HCT116 (cell line): ENCODE measurements at regions not wholly inside any gene's neighbourhood (a gene's known extent, or its start where the extent isn't known, plus 50 kb on each side); places are given as distances from the start of the nearest gene placed in this dataset.
"Not testable (repeated sequence)": the region's sequence is repeated elsewhere in the genome, so short reads cannot be mapped to it uniquely, and the experiment has no call there.

Experiments used
- ATAC-seq: fragments of 200-7000 bp; cut with Tn5 transposase; 2 replicates; pipeline ENCODE4 v1.9.1; 2020; ENCODE audit warnings: mild to moderate bottlenecking, moderate library complexity
- BruUV-seq: library from RNA; stranded (reverse); fragments of 400-500 nt; replicated peaks from 2 replicates; lab custom pipeline; 2021; lab: Mats Ljungman, UMichigan
- CTCF ChIA-PET: fragments of 300-600 bp; sonication (Branson Sonifier 250); formaldehyde crosslinking; loops from one replicate; lab custom pipeline; 2021; ENCODE audit warnings: antibody characterized with exemption; lab: Charles Lee
- POLR2A ChIA-PET: fragments of 300-600, 350-600 bp; sonication (Branson Sonifier 250); formaldehyde crosslinking; loops from one replicate; lab custom pipeline; 2021; ENCODE audit warnings: antibody characterized with exemption; lab: Charles Lee
- RAD21 ChIA-PET, 2 experiments: fragments of 300-600 bp; sonication (Branson Sonifier 250); formaldehyde crosslinking; loops; one replicate each; lab custom pipeline; 2023; ENCODE audit warnings: low total read pairs in 2 of 2; ENCODE audit not compliant: uncharacterized antibody in 2 of 2, unreplicated experiment in 2 of 2, low non-redundant PET in 1 of 2; lab: Charles Lee
- DNase-seq: peaks from one replicate; pipeline ENCODE4 v3.0.0-alpha.2; 2010; ENCODE audit warnings: low read depth, low spot score
- H2AFZ ChIP-seq: fragments of 200-600 bp; shearing (Covaris generic), sonication (generic); 2 replicates; pipeline ENCODE4 v1.6.1; 2017; ENCODE audit warnings: low read depth, mixed run types, mixed read lengths, antibody characterized with exemption, low read length; ENCODE audit not compliant: poor library complexity, severe bottlenecking
- H3K27ac ChIP-seq: 2 replicates; pipeline ENCODE4 v1.5.1; 2012; ENCODE audit warnings: low read depth, low read length
- H3K27me3 ChIP-seq: fragments of 200-600 bp; sonication (generic); 2 replicates; pipeline ENCODE4 v1.6.1; 2016; ENCODE audit warnings: mixed run types, low read length, mixed read lengths; ENCODE audit not compliant: insufficient read depth
- H3K36me3 ChIP-seq, 2 experiments: fragments of 200-500 bp in 1 of 2; fragments of 200-600 bp in 1 of 2; sonication (Bioruptor generic) in 1 of 2; sonication (generic) in 1 of 2; 2 replicates each; pipeline versions ENCODE4 v1.5.1 to v1.6.1; 2014 to 2016; ENCODE audit warnings: low read length in 2 of 2, inconsistent platforms in 1 of 2, mixed read lengths in 1 of 2, mixed run types in 1 of 2; ENCODE audit not compliant: insufficient read depth in 2 of 2, control insufficient read depth in 1 of 2
- H3K4me1 ChIP-seq, 2 experiments: fragments of 200-600 bp in 1 of 2; sonication (generic) in 1 of 2; 2 replicates each; pipeline versions ENCODE4 v1.5.1 to v1.6.1; 2012 to 2017; ENCODE audit warnings: low read length in 2 of 2, inconsistent platforms in 1 of 2, mild to moderate bottlenecking in 1 of 2, mixed read lengths in 1 of 2, mixed run types in 1 of 2, moderate library complexity in 1 of 2; ENCODE audit not compliant: insufficient read depth in 2 of 2, control insufficient read depth in 1 of 2
- H3K4me2 ChIP-seq: fragments of 200-600 bp; sonication (generic); 2 replicates; pipeline ENCODE4 v1.6.1; 2017; ENCODE audit warnings: mixed run types, low read length, mixed read lengths
- H3K4me3 ChIP-seq, 2 experiments: fragments of 200-600 bp in 1 of 2; sonication (generic) in 1 of 2; replicated peaks in 1 of 2; 2 replicates each; pipeline ENCODE4 v1.5.1; 2011 to 2016; ENCODE audit warnings: low read length in 2 of 2, control low read depth in 1 of 2, low read depth in 1 of 2, mild to moderate bottlenecking in 1 of 2, mixed read lengths in 1 of 2, mixed run types in 1 of 2
- H3K79me2 ChIP-seq: fragments of 200-600 bp; sonication (generic); 2 replicates; pipeline ENCODE4 v1.6.1; 2017; ENCODE audit warnings: mild to moderate bottlenecking, mixed run types, low read length, moderate library complexity, mixed read lengths; ENCODE audit not compliant: insufficient read depth
- H3K9ac ChIP-seq: fragments of 200-600 bp; sonication (generic); 2 replicates; pipeline ENCODE4 v1.6.1; 2016; ENCODE audit warnings: low read length, mixed read lengths
- H3K9me2 ChIP-seq: fragments of 200-600 bp; sonication (generic), shearing (Covaris generic); 2 replicates; pipeline ENCODE4 v1.6.1; 2017; ENCODE audit warnings: mixed run types, mild to moderate bottlenecking, moderate library complexity; ENCODE audit not compliant: insufficient read depth
- H3K9me3 ChIP-seq, 2 experiments: fragments of 200-500 bp in 1 of 2; fragments of 200-600 bp in 1 of 2; sonication (Bioruptor generic) in 1 of 2; sonication (generic) in 1 of 2; 2 replicates each; pipeline ENCODE4 v1.6.1; 2014 to 2017; ENCODE audit warnings: low read length in 2 of 2, mixed read lengths in 2 of 2, inconsistent platforms in 1 of 2, low read depth in 1 of 2, mild to moderate bottlenecking in 1 of 2, mixed run types in 1 of 2, moderate library complexity in 1 of 2; ENCODE audit not compliant: control insufficient read depth in 1 of 2, insufficient read depth in 1 of 2
- H4K20me1 ChIP-seq: fragments of 200-600 bp; sonication (generic), shearing (Covaris generic); 2 replicates; pipeline ENCODE4 v1.6.1; 2017; ENCODE audit warnings: mixed run types, mild to moderate bottlenecking, moderate library complexity; ENCODE audit not compliant: insufficient read depth
- CEBPB ChIP-seq: IDR thresholded peaks from 2 replicates; pipeline ENCODE4 v1.6.1; 2012; ENCODE audit warnings: low read depth
- EGR1 ChIP-seq: IDR thresholded peaks from 2 replicates; pipeline ENCODE4 v1.6.1; 2012; ENCODE audit warnings: low read depth
- ELF1 ChIP-seq: IDR thresholded peaks from 2 replicates; pipeline ENCODE4 v1.6.1; 2012; ENCODE audit warnings: low read depth, borderline replicate concordance
- EZH2phosphoT487 ChIP-seq: fragments of 200-600 bp; IDR thresholded peaks from 2 replicates; pipeline ENCODE4 v1.6.1; 2018; ENCODE audit warnings: antibody characterized with exemption, borderline replicate concordance
- FOSL1 ChIP-seq: IDR thresholded peaks from 2 replicates; pipeline ENCODE4 v1.6.1; 2012; ENCODE audit warnings: low read depth
- POLR2AphosphoS5 ChIP-seq: IDR thresholded peaks from 2 replicates; pipeline ENCODE4 v1.6.1; 2011; ENCODE audit warnings: mild to moderate bottlenecking, low read depth, low read length, moderate library complexity
- RAD21 ChIP-seq: IDR thresholded peaks from 2 replicates; pipeline ENCODE4 v1.6.1; 2012; ENCODE audit warnings: low read depth, mild to moderate bottlenecking
- REST ChIP-seq: IDR thresholded peaks from 2 replicates; pipeline ENCODE4 v1.6.1; 2012; ENCODE audit warnings: low read depth
- SIN3A ChIP-seq: IDR thresholded peaks from 2 replicates; pipeline ENCODE4 v1.6.1; 2012; ENCODE audit warnings: low read depth
- SRF ChIP-seq: IDR thresholded peaks from 2 replicates; pipeline ENCODE4 v1.6.1; 2012; ENCODE audit warnings: low read depth
- YY1 ChIP-seq: IDR thresholded peaks from 2 replicates; pipeline ENCODE4 v1.6.1; 2011; ENCODE audit warnings: low read length, low read depth, moderate library complexity, mild to moderate bottlenecking; ENCODE audit not compliant: insufficient replicate concordance; ENCODE audit errors: extremely low read depth
- ZFX ChIP-seq: fragments of 450-650 bp; IDR thresholded peaks from 2 replicates; pipeline ENCODE4 v1.6.1; 2017
- ZNF274 ChIP-seq: fragments of 200-500 bp; sonication (Bioruptor generic); IDR thresholded peaks from 2 replicates; pipeline ENCODE4 v1.6.1; 2014; ENCODE audit warnings: mild to moderate bottlenecking, low read depth, low read length, inconsistent platforms
- intact Hi-C: fragments of 100-400 bp; cut with micrococcal nuclease; formaldehyde crosslinking; loops from 2 replicates; pipeline ENCODE4 v1.10.0; 2022
- TF ChIP-seq, protein P1 (sequence below): IDR thresholded peaks from 2 replicates; pipeline ENCODE4 v1.6.1; 2012

DNA sequence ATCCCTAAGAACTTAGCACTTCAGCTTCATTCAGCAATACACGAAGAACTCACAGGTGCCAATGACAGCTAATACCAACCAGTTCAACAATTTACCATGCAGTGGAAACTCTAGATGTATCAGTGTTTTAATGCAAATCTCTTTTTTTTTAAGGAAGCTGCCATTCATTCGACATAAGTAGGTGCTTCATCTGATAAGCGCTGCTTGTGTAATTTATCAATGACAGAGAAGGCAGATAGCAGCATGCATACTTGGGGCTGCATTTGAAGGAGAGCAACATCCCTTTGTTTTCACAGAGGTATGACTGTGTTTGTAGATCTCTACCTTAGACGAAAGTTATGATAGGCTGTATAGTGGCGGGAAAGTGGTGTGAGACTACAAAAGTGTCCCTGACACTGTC lies 977.1 kb downstream of the AACS start:
- H3K36me3 ChIP-seq = no peaks in the 10 kb centered on the region
- no peaks in the 10 kb centered on the region for H3K79me2 ChIP-seq
- H3K4me2 ChIP-seq = no peak overlapping the region
- intact Hi-C loops = no loop called here
- TF ChIP-seq CEBPB = no peak
- no peak for TF ChIP-seq POLR2AphosphoS5
- no peak for TF ChIP-seq ELF1
- no peak for TF ChIP-seq YY1
- TF ChIP-seq EZH2phosphoT487 = no peak
- TF ChIP-seq EGR1 = no peak
- no peak for TF ChIP-seq ZNF274
- TF ChIP-seq SIN3A = no peak
- TF ChIP-seq ZFX = no peak
- no peak for TF ChIP-seq REST
- TF ChIP-seq SRF = no peak
- no peak for TF ChIP-seq RAD21
- TF ChIP-seq, protein P1, sequence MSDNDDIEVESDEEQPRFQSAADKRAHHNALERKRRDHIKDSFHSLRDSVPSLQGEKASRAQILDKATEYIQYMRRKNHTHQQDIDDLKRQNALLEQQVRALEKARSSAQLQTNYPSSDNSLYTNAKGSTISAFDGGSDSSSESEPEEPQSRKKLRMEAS = no peak
- TF ChIP-seq FOSL1 = no peak
- no peak overlapping the region for H3K4me3 ChIP-seq
- no peaks in the 10 kb centered on the region for H3K27me3 ChIP-seq
- no peak for ATAC-seq
- ChIA-PET CTCF (no interaction called here), POLR2A (no interaction called here), RAD21 (no interaction called here)
- H3K4me1 ChIP-seq = no peaks in the 10 kb centered on the region
- DNase-seq = no peak
- H3K9me2 ChIP-seq = no peaks in the 10 kb centered on the region
- H2AFZ ChIP-seq = no peak overlapping the region
- BruUV-seq = no TSS peak
- H3K27ac ChIP-seq = no peak overlapping the region
- H3K9me3 ChIP-seq = peaks cover 4 to 8% of the 10 kb centered on the region in 2 experiments; a peak in 2 of 4 replicates
- H4K20me1 ChIP-seq = no peaks in the 10 kb centered on the region
- no peak overlapping the region for H3K9ac ChIP-seq

GRCh38 chr12:126049501-126049900 lies 984.3 kb downstream of the AACS start:
- H3K4me2 ChIP-seq, H4K20me1 ChIP-seq, H3K4me1 ChIP-seq, H3K27me3 ChIP-seq, H3K27ac ChIP-seq, DNase-seq, RAD21 ChIA-PET, H3K79me2 ChIP-seq, H3K36me3 ChIP-seq, ATAC-seq, BruUV-seq, intact Hi-C loops, POLR2A ChIA-PET, H3K9ac ChIP-seq, CTCF ChIA-PET, H3K4me3 ChIP-seq, H3K9me2 ChIP-seq, H2AFZ ChIP-seq: not testable (repeated sequence)
- H3K9me3 ChIP-seq = peaks cover 8 to 12% of the 10 kb centered on the region in 2 experiments; a peak in 2 of 4 replicates
